AG20443 (cell line): ENCODE measurements at regions not wholly inside any gene's neighbourhood (a gene's known extent, or its start where the extent isn't known, plus 50 kb on each side); places are given as distances from the start of the nearest gene placed in this dataset.
A peak's percentile ranks its signal among the peaks of the same experiment; 100 is the strongest.

Experiments
- DNase-seq: peaks from one replicate; pipeline ENCODE4 v3.0.0; 2012; ENCODE audit warnings: low spot score, mixed read lengths

- DNase-seq = no peak
Measured at GRCh38 chr4:126682250-126682649, 950.5 kb upstream of the INTU start.

- no peak for DNase-seq
Measured at GRCh38 chr4:126686491-126686890, 946.3 kb upstream of the INTU start.

- DNase-seq = peak; percentile 8
Measured at GRCh38 chr4:126687655-126688358, 945.0 kb upstream of the INTU start.

- no peak for DNase-seq
Measured at GRCh38 chr4:126691797-126692196, 941.0 kb upstream of the INTU start.

GRCh38 chr4:126697748-126698147 is 935.0 kb upstream of the INTU start:
- peak; percentile 8 for DNase-seq

GRCh38 chr4:126698224-126698623 is 934.5 kb upstream of the INTU start:
- no peak for DNase-seq

GRCh38 chr4:126701756-126702155 is 931.0 kb upstream of the INTU start:
- peak; percentile 68 for DNase-seq

- no peak for DNase-seq
Measured at GRCh38 chr4:126702747-126703146, 930.0 kb upstream of the INTU start.

GRCh38 chr4:126705266-126705665 is 927.5 kb upstream of the INTU start:
- DNase-seq = no peak

GRCh38 chr4:126708716-126709115 is 924.0 kb upstream of the INTU start:
- no peak for DNase-seq

GRCh38 chr4:126710935-126711334 is 921.8 kb upstream of the INTU start:
- no peak for DNase-seq

- no peak for DNase-seq
Measured at GRCh38 chr4:126715067-126715466, 917.7 kb upstream of the INTU start.

- DNase-seq = no peak
Measured at GRCh38 chr4:126715681-126716080, 917.1 kb upstream of the INTU start.

- DNase-seq = no peak
Measured at GRCh38 chr4:126718136-126718535, 914.6 kb upstream of the INTU start.

GRCh38 chr4:126719852-126720251 is 912.9 kb upstream of the INTU start:
- no peak for DNase-seq

- no peak for DNase-seq
Measured at GRCh38 chr4:126725906-126726305, 906.9 kb upstream of the INTU start.

- peak; percentile 25 for DNase-seq
Measured at GRCh38 chr4:126727461-126727860, 905.3 kb upstream of the INTU start.

- no peak for DNase-seq
Measured at GRCh38 chr4:126731062-126731461, 901.7 kb upstream of the INTU start.

- DNase-seq = no peak
Measured at GRCh38 chr4:126733301-126733700, 899.5 kb upstream of the INTU start.

- DNase-seq = no peak
Measured at GRCh38 chr4:126734465-126734864, 898.3 kb upstream of the INTU start.

- no peak for DNase-seq
Measured at GRCh38 chr4:126735294-126736132, 897.2 kb upstream of the INTU start.

GRCh38 chr4:126736133-126736518 is 896.6 kb upstream of the INTU start:
- DNase-seq = no peak

- no peak for DNase-seq
Measured at GRCh38 chr4:126737899-126738526, 894.7 kb upstream of the INTU start.
